GM04504 (cell line): ENCODE measurements at regions not wholly inside any gene's neighbourhood (a gene's known extent, or its start where the extent isn't known, plus 50 kb on each side); places are given as distances from the start of the nearest gene placed in this dataset.

Experiments used
- DNase-seq: peaks from one replicate; pipeline ENCODE4 v3.0.0-alpha.2; 2012; ENCODE audit warnings: low read depth

DNA sequence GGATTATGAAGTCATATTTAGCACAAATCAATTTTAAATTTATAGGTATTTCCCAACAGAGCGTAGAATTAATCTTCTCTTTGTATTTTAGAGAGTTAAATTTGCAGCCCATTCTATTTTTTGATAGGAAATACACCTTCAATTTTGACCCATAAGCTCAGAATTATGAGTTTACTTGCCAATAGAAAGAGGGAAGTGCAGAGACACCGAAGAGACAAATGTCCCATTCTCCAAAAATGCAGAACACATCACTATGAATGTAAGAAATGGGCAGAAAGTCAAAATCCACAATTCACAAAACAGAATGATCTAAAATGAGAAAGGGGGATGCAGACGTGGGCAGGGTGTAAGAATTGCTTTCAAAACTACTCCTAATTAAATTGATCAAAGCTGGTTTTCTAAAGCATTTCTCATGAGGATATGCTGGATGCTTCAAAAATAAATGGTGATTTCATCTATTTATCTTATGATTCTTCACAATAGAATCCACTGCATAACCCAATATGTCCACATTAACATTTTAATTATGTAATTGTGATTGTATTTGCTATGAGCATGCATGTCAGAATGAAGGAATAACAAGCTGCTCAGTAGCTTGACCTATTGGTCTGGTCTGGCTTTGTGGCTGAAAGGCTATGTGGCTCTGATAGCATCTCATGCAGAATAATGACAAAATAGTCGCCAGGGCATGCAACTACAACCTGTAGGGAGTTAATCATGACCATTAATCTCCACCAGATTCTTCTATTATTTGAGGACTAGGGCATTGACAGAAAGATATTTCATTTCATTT, 550.1 kb upstream of the CDH18 start:
- DNase-seq: no peak

GRCh38 chr5:20536813-20537212, 548.8 kb upstream of the CDH18 start:
- DNase-seq: no peak

GRCh38 chr5:20536341-20536740, 548.3 kb upstream of the CDH18 start:
- no peak for DNase-seq

- DNase-seq: no peak
Observed at GRCh38 chr5:20528471-20528870, 540.5 kb upstream of the CDH18 start.

- no peak for DNase-seq
Observed at GRCh38 chr5:20524991-20525529, 537.1 kb upstream of the CDH18 start.

DNA sequence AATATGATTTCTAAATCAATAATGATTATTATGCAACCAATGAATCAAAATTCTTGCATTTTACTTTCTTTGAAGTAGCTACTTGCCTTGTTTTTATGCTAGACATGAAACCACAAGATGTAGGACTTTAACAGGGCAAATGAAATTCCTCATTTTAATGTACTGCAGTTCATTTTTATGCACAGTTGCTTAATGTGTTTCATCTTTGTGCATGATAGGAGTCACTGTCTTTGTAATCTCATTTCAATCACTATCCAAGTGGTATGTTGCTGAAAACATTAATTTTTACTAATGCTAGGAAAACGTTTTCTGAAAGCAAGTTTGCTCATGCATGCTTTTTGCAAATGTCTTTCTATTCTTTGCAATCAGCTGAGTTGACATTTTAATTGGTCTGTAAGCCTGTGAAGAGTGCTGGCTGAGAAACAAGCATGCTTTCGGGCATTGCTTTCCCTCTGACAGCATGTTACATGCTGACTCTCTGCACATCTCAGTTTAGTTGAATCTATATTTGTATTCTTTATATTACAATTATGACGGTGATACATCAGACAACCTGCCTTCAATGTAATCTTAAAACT, 535.0 kb upstream of the CDH18 start:
- no peak for DNase-seq

GRCh38 chr5:20515606-20516005, 527.6 kb upstream of the CDH18 start:
- DNase-seq: no peak

DNA sequence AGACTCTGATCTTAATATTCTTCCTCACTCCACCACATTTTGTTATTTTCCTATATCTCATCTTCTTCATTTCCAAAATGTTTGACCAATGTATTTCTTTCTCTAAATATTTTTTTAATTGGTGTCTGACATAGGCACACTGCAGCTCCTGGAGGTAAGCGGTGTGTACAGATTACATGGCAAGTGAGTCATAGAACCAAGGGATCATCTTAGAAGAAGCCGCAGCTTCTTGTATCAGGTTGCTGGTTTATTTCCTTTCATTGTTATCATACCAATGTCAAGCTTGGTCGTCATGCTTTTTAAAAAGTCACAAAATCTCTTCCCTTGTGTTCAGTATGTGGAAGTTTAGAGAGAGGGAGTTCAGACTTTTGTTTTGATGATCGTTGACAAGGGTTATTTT, 526.1 kb upstream of the CDH18 start:
- DNase-seq: no peak

DNA sequence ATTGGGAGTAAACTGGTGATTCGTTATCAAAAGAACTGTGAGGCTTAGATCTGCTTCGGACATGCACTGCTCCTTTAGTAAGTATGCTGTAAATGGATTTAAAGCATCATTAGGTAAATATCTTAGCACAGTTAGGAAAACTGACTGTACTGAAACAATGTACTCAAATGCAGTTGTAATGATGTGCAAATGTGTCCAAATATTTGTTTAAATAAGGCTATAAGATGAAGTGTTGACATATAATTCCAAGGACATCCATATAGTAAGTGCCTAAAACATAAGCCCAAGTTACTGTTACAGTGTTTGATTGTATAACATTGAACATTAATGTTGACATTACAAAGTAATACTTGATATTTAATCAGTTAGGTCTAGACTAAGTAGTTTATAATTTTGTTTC, 512.5 kb upstream of the CDH18 start:
- no peak for DNase-seq

- DNase-seq: no peak
Observed at GRCh38 chr5:20498926-20499325, 510.9 kb upstream of the CDH18 start.

GRCh38 chr5:20498102-20498501, 510.1 kb upstream of the CDH18 start:
- DNase-seq: no peak

GRCh38 chr5:20497356-20497755, 509.4 kb upstream of the CDH18 start:
- DNase-seq: no peak

DNA sequence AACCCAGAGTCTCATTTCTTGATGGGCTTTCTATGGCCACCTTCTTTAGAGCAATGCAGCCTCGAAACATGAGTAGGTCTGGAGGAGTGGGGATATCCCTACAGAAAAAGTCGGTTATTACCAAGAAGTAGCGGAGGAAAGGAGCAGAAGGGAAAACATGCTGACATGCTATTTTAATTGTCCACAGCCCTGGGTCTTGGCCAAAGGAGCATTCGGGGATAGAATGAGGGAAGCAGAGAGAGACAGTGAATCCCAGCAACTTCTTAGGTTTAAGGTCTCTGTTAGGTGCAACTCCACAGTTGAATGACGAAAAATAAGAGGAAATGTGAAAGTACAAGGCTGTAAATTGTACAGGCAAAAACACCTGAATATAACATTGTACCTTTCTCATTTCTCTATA, 506.7 kb upstream of the CDH18 start:
- no peak for DNase-seq

DNA sequence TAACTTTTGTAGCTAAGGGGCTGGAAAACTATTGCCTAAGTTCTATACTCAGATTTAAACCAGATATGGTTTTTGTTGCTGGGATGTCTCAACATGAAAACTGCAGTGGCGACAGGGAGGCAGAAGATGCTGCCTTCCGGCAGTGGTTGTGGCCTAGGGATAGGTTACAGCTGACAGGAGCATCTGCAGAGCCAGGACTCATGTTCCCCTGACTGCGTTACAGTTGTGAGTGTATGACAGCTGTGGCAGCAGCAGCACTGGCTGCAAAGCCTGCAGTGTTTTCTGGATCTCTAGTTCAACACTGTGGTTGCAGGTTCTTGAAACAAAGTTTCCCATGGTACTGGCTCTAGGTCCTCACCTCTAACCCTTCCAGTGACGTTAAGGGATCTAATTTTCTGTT, 498.8 kb upstream of the CDH18 start:
- no peak for DNase-seq

- DNase-seq: no peak
Observed at GRCh38 chr5:20476016-20476415, 488.0 kb upstream of the CDH18 start.

- DNase-seq: no peak
Observed at GRCh38 chr5:20470997-20471396, 483.0 kb upstream of the CDH18 start.

DNA sequence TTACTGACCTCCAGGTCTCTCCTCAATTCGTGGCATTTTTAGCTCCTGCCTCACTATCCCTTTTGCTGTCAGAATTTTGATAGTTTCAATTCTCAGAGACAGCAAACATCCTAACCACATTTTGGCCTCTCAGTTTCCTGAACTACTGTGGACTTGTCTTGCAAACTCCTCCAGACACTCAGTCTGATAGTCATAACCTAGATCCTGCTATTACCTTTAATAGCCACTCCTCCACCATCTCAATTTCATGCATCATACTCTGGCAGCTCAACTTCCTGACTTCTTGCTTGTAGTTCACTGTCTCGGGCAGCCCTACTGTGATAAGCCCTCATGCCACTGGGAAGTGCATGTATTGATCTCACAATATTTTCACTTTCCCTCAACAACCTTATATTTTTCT, 481.8 kb upstream of the CDH18 start:
- DNase-seq: no peak

GRCh38 chr5:20469390-20469789, 481.4 kb upstream of the CDH18 start:
- no peak for DNase-seq

DNA sequence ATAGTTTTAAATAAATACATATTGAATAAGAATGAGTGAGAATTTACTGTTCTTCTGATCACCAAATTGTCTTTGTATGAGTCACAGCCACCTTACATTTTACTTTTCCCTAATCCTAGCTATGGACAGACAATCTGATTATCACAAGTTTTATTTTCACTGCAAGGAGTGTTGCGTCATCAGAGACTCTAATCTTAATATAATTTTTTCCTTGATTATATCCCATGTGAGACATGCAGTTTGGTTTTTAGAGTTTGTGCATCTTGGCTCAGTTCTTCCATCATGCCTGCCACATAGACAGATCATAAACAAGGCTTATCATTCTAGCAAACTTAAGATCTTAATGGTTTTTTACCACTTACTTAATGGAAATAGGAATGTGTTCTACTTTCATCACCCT, 478.5 kb upstream of the CDH18 start:
- no peak for DNase-seq

DNA sequence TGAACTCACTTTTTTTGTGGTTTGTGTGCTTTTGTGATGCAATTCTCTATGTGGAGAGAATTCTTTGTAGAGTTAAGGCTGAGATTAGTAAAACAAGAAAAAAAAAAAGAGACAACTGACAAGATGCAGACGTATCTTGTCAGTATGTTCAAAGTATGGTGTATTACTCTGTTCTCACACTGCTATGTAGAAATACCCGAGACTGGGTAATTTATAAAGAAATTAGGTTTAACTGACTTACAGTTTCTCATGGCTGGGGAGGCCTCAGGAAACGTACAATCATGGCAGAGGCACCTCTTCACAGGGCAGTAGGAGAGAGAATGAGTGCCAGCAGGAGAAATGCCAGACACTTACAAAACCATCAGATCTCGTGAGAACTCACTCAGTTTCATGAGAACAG, 475.2 kb upstream of the CDH18 start:
- no peak for DNase-seq

DNA sequence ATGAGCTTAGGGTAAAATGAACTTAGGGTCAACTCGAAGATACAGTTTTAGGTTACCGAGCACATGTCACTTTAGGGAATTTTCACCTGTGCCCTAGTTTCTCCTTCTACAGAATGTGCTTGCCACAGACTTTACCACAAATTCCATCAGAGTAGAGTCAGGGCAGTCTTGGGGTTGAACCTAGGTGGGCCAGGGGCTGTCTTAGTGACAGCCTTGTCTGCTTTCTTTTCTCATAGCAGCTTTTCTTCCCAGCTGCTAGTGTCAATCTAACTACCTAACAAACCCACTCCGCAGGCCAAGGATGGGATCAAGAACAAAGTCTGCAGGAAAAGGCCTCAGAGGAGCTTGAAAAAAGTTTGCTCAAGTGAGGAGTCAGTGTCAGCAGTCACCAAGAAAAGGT, 458.1 kb upstream of the CDH18 start:
- DNase-seq: no peak

DNA sequence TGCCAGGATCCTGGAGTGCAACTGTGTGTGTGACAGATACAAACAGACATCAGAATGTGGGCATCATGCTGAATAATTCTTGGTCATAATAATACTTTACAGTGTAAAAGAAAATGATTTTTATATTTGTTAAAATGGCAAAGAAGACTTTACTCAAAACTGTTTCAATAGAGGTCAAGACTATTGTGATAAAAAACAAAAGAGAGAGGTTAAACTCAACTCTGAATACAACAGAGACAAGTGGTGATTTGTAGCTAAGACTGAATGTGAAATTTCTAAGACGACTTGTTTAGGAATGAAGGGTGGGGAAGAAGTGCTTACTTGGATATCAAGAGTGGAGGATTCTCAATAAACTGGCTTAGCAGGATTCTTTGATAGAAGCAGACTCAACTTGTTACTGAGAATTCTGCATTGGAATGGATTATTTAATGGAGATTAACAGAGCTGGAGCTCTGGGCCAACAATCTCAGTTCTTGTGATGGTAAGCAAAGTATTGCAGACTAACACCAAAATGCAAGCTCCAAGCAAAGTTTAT, 457.4 kb upstream of the CDH18 start:
- no peak for DNase-seq

DNA sequence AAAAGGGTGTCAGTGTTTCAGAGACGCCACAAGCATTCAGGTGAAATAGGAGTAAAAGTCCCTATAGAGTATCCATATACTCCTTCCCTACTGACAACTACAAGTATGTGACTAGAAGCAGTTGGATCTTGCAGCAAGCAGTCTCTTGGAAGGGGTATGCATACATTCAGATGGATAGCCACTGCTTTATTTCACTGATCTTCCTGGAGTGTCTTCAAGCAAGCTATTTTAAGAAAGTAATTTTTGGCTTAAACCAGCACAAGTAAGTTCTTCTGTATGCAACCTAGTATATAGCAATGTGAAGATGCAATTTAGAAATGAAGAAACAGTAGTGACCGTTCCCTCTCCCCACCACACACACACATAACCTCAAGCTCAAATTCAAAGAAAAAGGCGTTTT, 446.8 kb upstream of the CDH18 start:
- DNase-seq: no peak
